ENCODE measurements at regions not wholly inside any gene's neighbourhood (a gene's known extent, or its start where the extent isn't known, plus 50 kb on each side); places are given as distances from the start of the nearest gene placed in this dataset.

DNA sequence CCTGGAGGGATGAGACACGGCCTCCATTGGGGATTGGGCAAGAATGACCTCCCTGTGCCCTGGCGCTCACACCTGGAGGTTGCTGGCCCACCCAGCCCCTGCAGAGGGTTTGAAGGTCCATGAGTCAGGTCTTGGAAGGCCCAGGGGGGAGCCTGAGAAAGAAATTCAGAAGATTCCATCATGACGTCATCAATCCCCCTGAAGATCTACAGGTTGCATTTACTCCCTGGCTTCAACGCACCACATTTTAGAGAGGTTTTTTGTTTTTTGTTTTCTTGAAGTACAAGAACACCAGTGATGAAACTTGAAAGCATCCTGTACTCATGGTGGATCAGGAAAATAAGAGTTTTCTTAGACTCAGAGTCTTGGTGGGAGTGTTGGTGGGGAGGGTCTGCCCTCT, 82.4 kb upstream of the SLC25A33 start:
- Histone ChIP-seq H3K27ac (ENCODE audit: control insufficient read depth, insufficient read depth, low read length) (no peak overlapping the region), H3K9me3 (ENCODE audit: control insufficient read depth, low read depth, low read length) (no peaks in the 10 kb centered on the region), H3K79me2 (ENCODE audit: control insufficient read depth, insufficient read depth, low read length) (no peaks in the 10 kb centered on the region), H3K4me1 (ENCODE audit: control insufficient read depth, extremely low read depth, insufficient read depth, low read length) (no peaks in the 10 kb centered on the region), H3K36me3 (ENCODE audit: control insufficient read depth in 2 of 2, extremely low read depth in 1 of 2, insufficient read depth in 2 of 2, low read length in 2 of 2) (no peaks in the 10 kb centered on the region), H2AFZ (ENCODE audit: control insufficient read depth, low read length) (no peak overlapping the region), H3K4me3 (ENCODE audit: control insufficient read depth in 2 of 3, extremely low read depth in 1 of 3, insufficient read depth in 2 of 3, low read depth in 1 of 3, low read length in 3 of 3) (no peak overlapping the region), H4K20me1 (ENCODE audit: control insufficient read depth, extremely low read depth, insufficient read depth, low read length) (no peaks in the 10 kb centered on the region), H3K4me2 (ENCODE audit: control insufficient read depth, extremely low read depth, insufficient read depth, low read depth, low read length) (no peak overlapping the region), H3K9ac (ENCODE audit: control insufficient read depth, extremely low read depth, insufficient read depth, low read length) (no peak overlapping the region), H3K27me3 (ENCODE audit: control insufficient read depth, extremely low read depth, insufficient read depth, low read length) (no peaks in the 10 kb centered on the region), H3K9me1 (ENCODE audit: control insufficient read depth, extremely low read depth, insufficient read depth, low read length) (no peaks in the 10 kb centered on the region)
- dilution Hi-C loops (cut with MboI; ENCODE audit: extremely low pct_ligation_motif_present, low sequenced_read_pairs) = no loop called here
- DNase-seq (ENCODE audit: low read depth, low spot score) (no peak), FAIRE-seq (no peak)
- no peak for TF ChIP-seq EZH2 (IDR thresholded peaks at IDR 0.05; ENCODE audit: low read length)
- TF ChIP-seq, protein P1, sequence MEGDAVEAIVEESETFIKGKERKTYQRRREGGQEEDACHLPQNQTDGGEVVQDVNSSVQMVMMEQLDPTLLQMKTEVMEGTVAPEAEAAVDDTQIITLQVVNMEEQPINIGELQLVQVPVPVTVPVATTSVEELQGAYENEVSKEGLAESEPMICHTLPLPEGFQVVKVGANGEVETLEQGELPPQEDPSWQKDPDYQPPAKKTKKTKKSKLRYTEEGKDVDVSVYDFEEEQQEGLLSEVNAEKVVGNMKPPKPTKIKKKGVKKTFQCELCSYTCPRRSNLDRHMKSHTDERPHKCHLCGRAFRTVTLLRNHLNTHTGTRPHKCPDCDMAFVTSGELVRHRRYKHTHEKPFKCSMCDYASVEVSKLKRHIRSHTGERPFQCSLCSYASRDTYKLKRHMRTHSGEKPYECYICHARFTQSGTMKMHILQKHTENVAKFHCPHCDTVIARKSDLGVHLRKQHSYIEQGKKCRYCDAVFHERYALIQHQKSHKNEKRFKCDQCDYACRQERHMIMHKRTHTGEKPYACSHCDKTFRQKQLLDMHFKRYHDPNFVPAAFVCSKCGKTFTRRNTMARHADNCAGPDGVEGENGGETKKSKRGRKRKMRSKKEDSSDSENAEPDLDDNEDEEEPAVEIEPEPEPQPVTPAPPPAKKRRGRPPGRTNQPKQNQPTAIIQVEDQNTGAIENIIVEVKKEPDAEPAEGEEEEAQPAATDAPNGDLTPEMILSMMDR (optimal IDR thresholded peaks at IDR 0.05 in 1 of 3, IDR thresholded peaks at IDR 0.05 in 1 of 3, conservative IDR thresholded peaks at IDR 0.05 in 1 of 3; ENCODE audit: extremely low read depth in 1 of 3, insufficient read depth in 2 of 3, low read length in 3 of 3) = no peak

DNA sequence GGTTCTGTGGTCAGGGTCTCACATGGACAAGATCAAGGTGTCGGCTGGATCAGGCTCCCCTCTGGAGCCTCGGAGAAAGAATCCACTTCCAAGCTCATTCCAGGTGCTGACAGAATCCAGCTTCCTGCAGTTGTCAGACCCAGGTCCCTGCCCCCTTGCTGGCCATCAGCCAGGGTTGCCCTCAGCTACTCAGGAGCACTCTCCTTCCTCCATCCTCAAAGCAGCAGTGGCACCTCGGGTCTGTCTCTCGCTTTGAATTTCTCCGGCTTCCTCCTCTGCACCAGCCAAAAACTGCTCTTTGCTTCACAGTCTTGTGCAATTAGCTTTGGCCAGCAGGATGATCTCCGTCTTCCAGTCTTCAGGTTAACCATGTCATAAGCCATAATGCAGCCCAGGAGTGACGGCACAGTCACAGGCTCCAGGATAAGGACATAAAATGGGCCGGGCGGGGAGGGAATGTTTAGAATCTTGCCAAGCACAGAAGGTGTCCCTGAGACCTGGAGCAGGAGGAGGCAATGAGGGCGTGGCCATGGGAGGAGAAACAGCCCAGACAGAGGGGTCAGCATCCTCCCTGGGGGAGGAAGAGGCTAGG, 79.4 kb upstream of the SLC25A33 start:
- H3K36me3 ChIP-seq (ENCODE audit: control insufficient read depth in 2 of 2, extremely low read depth in 1 of 2, insufficient read depth in 2 of 2, low read length in 2 of 2) = no peaks in the 10 kb centered on the region
- no peak overlapping the region for H3K4me2 ChIP-seq (ENCODE audit: control insufficient read depth, extremely low read depth, insufficient read depth, low read depth, low read length)
- H3K9me1 ChIP-seq (ENCODE audit: control insufficient read depth, extremely low read depth, insufficient read depth, low read length) = no peaks in the 10 kb centered on the region
- TF ChIP-seq, protein P1 (optimal IDR thresholded peaks at IDR 0.05 in 1 of 3, IDR thresholded peaks at IDR 0.05 in 1 of 3, conservative IDR thresholded peaks at IDR 0.05 in 1 of 3; ENCODE audit: extremely low read depth in 1 of 3, insufficient read depth in 2 of 3, low read length in 3 of 3) = no peak
- H3K9me3 ChIP-seq (ENCODE audit: control insufficient read depth, low read depth, low read length) = no peaks in the 10 kb centered on the region
- H3K4me1 ChIP-seq (ENCODE audit: control insufficient read depth, extremely low read depth, insufficient read depth, low read length) = no peaks in the 10 kb centered on the region
- H3K27ac ChIP-seq (ENCODE audit: control insufficient read depth, insufficient read depth, low read length) = no peak overlapping the region
- no peak overlapping the region for H3K9ac ChIP-seq (ENCODE audit: control insufficient read depth, extremely low read depth, insufficient read depth, low read length)
- no peaks in the 10 kb centered on the region for H3K79me2 ChIP-seq (ENCODE audit: control insufficient read depth, insufficient read depth, low read length)
- H2AFZ ChIP-seq (ENCODE audit: control insufficient read depth, low read length) = no peak overlapping the region
- no peaks in the 10 kb centered on the region for H4K20me1 ChIP-seq (ENCODE audit: control insufficient read depth, extremely low read depth, insufficient read depth, low read length)
- DNase-seq (ENCODE audit: low read depth, low spot score) (no peak), FAIRE-seq (no peak)
- H3K27me3 ChIP-seq (ENCODE audit: control insufficient read depth, extremely low read depth, insufficient read depth, low read length) = no peaks in the 10 kb centered on the region
- dilution Hi-C loops (cut with MboI; ENCODE audit: extremely low pct_ligation_motif_present, low sequenced_read_pairs) = no loop called here
- H3K4me3 ChIP-seq (ENCODE audit: control insufficient read depth in 2 of 3, extremely low read depth in 1 of 3, insufficient read depth in 2 of 3, low read depth in 1 of 3, low read length in 3 of 3) = no peak overlapping the region

Measured in keratinocyte (primary cell).